RWPE2 (cell line): ENCODE measurements at regions not wholly inside any gene's neighbourhood (a gene's known extent, or its start where the extent isn't known, plus 50 kb on each side); places are given as distances from the start of the nearest gene placed in this dataset.

Source experiments
- ATAC-seq: fragments of 200-7000 bp; cut with Tn5 transposase; 3 replicates; pipeline ENCODE4 v1.9.1; 2021; ENCODE audit warnings: low read depth
- DNase-seq: peaks from one replicate; pipeline ENCODE4 v3.0.0-alpha.2; 2020; ENCODE audit warnings: low spot score
- H3K27ac ChIP-seq: fragments of 450-650 bp; 2 replicates; pipeline ENCODE4 v1.5.1; 2017; ENCODE audit warnings: mild to moderate bottlenecking; ENCODE audit not compliant: poor library complexity, severe bottlenecking
- H3K27me3 ChIP-seq: fragments of 250-450 bp; sonication (Bioruptor Pico); 2 replicates; pipeline ENCODE4 v1.5.1; 2021; ENCODE audit warnings: mild to moderate bottlenecking, moderate library complexity; ENCODE audit not compliant: insufficient read depth, poor library complexity, severe bottlenecking
- H3K36me3 ChIP-seq: fragments of 250-450 bp; sonication (Bioruptor Pico); 2 replicates; pipeline ENCODE4 v1.5.1; 2020; ENCODE audit warnings: low read depth, mild to moderate bottlenecking, moderate library complexity
- H3K4me1 ChIP-seq: fragments of 250-450 bp; sonication (Bioruptor Pico); 2 replicates; pipeline ENCODE4 v1.5.1; 2021; ENCODE audit warnings: mild to moderate bottlenecking, moderate library complexity; ENCODE audit not compliant: insufficient read depth, poor library complexity, severe bottlenecking
- H3K4me3 ChIP-seq: fragments of 250-450 bp; sonication (Bioruptor Pico); 2 replicates; pipeline ENCODE4 v1.5.1; 2021; ENCODE audit warnings: mild to moderate bottlenecking, moderate library complexity; ENCODE audit not compliant: severe bottlenecking
- H3K9me3 ChIP-seq: fragments of 250-450 bp; sonication (Bioruptor Pico); 2 replicates; pipeline ENCODE4 v1.5.1; 2021; ENCODE audit warnings: mild to moderate bottlenecking, moderate library complexity; ENCODE audit not compliant: severe bottlenecking
- TF ChIP-seq, protein P1 (sequence below): fragments of 450-650 bp; IDR thresholded peaks from one replicate; pipeline ENCODE4 v1.5.1; 2017; ENCODE audit warnings: mild to moderate bottlenecking, moderate library complexity; ENCODE audit not compliant: poor library complexity, severe bottlenecking

DNA sequence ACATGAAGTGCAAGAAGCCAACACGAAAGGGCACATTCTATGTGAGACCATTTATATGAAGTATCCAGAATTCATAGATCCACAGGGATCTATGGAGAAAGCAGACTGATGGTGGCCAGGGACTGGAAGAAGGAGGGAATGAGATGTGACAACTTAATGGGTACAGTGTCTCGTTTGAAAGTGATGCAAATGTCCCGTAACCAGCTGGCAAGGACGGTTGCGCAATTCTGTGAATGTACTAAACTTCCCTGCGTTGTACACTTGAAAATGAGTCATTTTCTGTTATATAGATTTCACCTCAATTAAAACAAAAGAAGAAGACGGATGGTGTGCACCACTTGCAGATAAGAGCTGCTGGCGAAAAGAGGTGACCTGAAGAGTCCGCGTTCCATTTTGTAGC lies 861.1 kb downstream of the TYW1 start:
- ATAC-seq (no peak), DNase-seq (no peak)
- H3K27me3 ChIP-seq, result no peaks in the 10 kb centered on the region
- no peaks in the 10 kb centered on the region for H3K4me1 ChIP-seq
- no peaks in the 10 kb centered on the region for H3K36me3 ChIP-seq
- no peak overlapping the region for H3K27ac ChIP-seq
- H3K9me3 ChIP-seq, result no peaks in the 10 kb centered on the region
- no peak overlapping the region for H3K4me3 ChIP-seq
- TF ChIP-seq, protein P1, sequence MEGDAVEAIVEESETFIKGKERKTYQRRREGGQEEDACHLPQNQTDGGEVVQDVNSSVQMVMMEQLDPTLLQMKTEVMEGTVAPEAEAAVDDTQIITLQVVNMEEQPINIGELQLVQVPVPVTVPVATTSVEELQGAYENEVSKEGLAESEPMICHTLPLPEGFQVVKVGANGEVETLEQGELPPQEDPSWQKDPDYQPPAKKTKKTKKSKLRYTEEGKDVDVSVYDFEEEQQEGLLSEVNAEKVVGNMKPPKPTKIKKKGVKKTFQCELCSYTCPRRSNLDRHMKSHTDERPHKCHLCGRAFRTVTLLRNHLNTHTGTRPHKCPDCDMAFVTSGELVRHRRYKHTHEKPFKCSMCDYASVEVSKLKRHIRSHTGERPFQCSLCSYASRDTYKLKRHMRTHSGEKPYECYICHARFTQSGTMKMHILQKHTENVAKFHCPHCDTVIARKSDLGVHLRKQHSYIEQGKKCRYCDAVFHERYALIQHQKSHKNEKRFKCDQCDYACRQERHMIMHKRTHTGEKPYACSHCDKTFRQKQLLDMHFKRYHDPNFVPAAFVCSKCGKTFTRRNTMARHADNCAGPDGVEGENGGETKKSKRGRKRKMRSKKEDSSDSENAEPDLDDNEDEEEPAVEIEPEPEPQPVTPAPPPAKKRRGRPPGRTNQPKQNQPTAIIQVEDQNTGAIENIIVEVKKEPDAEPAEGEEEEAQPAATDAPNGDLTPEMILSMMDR, result no peak

DNA sequence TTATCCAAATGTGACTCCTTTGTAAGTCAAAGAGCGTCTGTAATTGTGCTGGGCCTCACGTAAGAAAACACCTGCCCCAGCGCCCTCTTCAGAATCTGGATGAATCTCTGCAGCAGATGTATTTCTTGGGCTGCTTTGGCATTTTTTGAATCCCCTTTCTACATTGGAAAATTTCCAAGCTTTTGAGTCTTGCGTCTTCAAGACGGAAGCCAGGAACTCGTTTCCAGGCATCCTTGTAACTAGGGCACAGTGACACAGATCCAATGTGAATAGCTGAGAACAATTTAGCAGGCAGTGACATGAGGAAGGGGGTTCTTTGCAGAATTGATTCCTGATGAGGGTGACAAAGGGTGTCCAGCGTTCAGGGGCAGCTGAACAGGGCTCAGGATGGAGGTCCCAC lies 862.3 kb downstream of the TYW1 start:
- Histone ChIP-seq H3K27me3 (no peaks in the 10 kb centered on the region), H3K36me3 (no peaks in the 10 kb centered on the region), H3K4me1 (no peaks in the 10 kb centered on the region), H3K27ac (no peak overlapping the region), H3K4me3 (no peak overlapping the region), H3K9me3 (no peaks in the 10 kb centered on the region)
- ATAC-seq, result no peak
- DNase-seq, result no peak
- TF ChIP-seq, protein P1, result no peak

DNA sequence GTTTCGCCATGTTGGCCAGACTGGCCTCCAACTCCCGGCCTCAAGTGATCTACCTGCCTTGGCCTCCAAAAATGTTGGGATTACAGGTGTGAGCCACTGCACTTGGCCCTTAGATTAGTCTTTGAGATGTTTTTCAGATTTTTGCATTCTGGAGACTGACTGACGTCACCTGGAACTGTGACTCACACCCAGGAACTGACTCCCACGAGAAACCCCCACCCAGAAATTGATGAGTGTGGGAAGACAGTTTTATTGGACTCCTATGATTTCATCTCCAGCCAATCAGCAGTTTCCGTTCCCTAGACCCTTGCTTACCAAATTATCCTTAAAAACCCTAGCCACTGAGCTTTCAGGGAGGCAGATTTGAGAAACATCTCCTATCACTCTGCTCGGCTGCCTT lies 867.3 kb downstream of the TYW1 start:
- Histone ChIP-seq H3K27me3 (no peaks in the 10 kb centered on the region), H3K36me3 (no peaks in the 10 kb centered on the region), H3K4me1 (no peaks in the 10 kb centered on the region), H3K4me3 (no peak overlapping the region), H3K27ac (no peak overlapping the region), H3K9me3 (no peaks in the 10 kb centered on the region)
- TF ChIP-seq, protein P1, result no peak
- DNase-seq (no peak), ATAC-seq (no peak)

DNA sequence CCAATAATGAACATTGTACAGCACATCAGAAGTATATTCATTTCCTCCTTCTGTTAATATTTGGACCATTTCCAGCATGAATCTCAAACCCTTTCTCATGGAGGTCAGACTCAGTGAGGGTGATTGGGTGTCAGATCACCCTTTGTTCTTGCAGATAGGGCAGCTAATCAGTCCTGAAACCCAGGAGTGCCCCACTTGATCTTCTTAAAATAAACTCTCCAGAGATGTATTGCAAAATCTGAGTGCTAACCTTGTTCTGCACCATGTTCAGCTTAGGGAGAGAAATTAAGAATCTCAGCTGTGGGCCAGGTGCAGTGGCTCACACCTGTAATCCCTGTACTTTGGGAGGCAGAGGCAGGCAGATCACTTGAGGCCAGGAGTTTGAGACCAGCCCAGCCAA lies 869.4 kb downstream of the TYW1 start:
- H3K27me3 ChIP-seq, result no peaks in the 10 kb centered on the region
- TF ChIP-seq, protein P1, result no peak
- DNase-seq (no peak), ATAC-seq (no peak)
- H3K4me1 ChIP-seq, result no peaks in the 10 kb centered on the region
- H3K36me3 ChIP-seq, result no peaks in the 10 kb centered on the region
- peaks cover 2% of the 10 kb centered on the region for H3K9me3 ChIP-seq
- no peak overlapping the region for H3K27ac ChIP-seq
- no peak overlapping the region for H3K4me3 ChIP-seq

DNA sequence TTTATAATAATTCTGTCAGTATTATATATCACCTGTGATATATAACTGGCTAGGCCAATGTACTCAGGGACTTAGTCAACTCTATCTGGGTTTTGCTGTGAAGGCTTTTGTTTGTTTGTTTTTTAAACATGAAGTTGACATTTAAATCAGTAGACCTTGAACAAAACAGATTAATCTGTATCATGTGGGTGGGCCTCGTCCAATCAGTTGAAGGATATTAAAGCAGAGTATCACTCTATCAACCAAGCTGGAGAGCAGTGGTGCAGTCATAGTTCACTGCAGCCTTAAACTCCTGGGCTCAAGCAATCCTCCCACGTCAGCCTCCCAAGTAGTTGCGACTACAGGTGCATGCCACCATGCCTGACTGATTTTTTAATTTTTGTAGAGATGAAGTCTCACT lies 870.2 kb downstream of the TYW1 start:
- DNase-seq, result no peak
- no peak overlapping the region for H3K4me3 ChIP-seq
- TF ChIP-seq, protein P1, result no peak

More for the DNA sequence above, 870.2 kb downstream of the TYW1 start:
- no peak overlapping the region for H3K27ac ChIP-seq
- ATAC-seq, result no peak
- H3K9me3 ChIP-seq, result peaks cover 2% of the 10 kb centered on the region
- H3K36me3 ChIP-seq, result no peaks in the 10 kb centered on the region
- no peaks in the 10 kb centered on the region for H3K27me3 ChIP-seq
- H3K4me1 ChIP-seq, result no peaks in the 10 kb centered on the region
